ENCODE measurements at regions not wholly inside any gene's neighbourhood (a gene's known extent, or its start where the extent isn't known, plus 50 kb on each side); places are given as distances from the start of the nearest gene placed in this dataset.
"Not testable (repeated sequence)": the region's sequence is repeated elsewhere in the genome, so short reads cannot be mapped to it uniquely, and the experiment has no call there.

- H3K36me3 ChIP-seq (ENCODE audit: insufficient read depth, low read length) = no peaks in the 10 kb centered on the region
- no peak overlapping the region for H3K27ac ChIP-seq (ENCODE audit: low read depth, low read length)
- H3K27me3 ChIP-seq (ENCODE audit: insufficient read depth, low read length) = no peaks in the 10 kb centered on the region
- WGBS = 80% methylated on average over 5 of the region's 6 CpGs
- H3K4me1 ChIP-seq (ENCODE audit: insufficient read depth, low read length) = peaks cover 26% of the 10 kb centered on the region
- H3K9ac ChIP-seq (ENCODE audit: low read depth, low read length) = no peak overlapping the region
- H3K4me3 ChIP-seq (ENCODE audit: low read length) = no peak overlapping the region
- H3K9me3 ChIP-seq (ENCODE audit: insufficient read depth, low read depth, low read length) = no peaks in the 10 kb centered on the region
Measured at GRCh38 chr6:139964737-139965136, 590.3 kb upstream of the CITED2 start.

- no peaks in the 10 kb centered on the region for H3K27me3 ChIP-seq (ENCODE audit: insufficient read depth, low read length)
- no peaks in the 10 kb centered on the region for H3K9me3 ChIP-seq (ENCODE audit: insufficient read depth, low read depth, low read length)
- 95% methylated on average over 6 of the region's 6 CpGs for WGBS
- H3K27ac ChIP-seq (ENCODE audit: low read depth, low read length) = no peak overlapping the region
- no peak overlapping the region for H3K9ac ChIP-seq (ENCODE audit: low read depth, low read length)
- H3K36me3 ChIP-seq (ENCODE audit: insufficient read depth, low read length) = no peaks in the 10 kb centered on the region
- H3K4me1 ChIP-seq (ENCODE audit: insufficient read depth, low read length) = peaks cover 26% of the 10 kb centered on the region
- H3K4me3 ChIP-seq (ENCODE audit: low read length) = no peak overlapping the region
Measured at GRCh38 chr6:139962654-139963347, 588.4 kb upstream of the CITED2 start.

GRCh38 chr6:139961190-139961589 is 586.7 kb upstream of the CITED2 start:
- H3K4me1 ChIP-seq (ENCODE audit: insufficient read depth, low read length) = peaks cover 21% of the 10 kb centered on the region
- H3K9ac ChIP-seq (ENCODE audit: low read depth, low read length) = no peak overlapping the region
- no peak overlapping the region for H3K4me3 ChIP-seq (ENCODE audit: low read length)
- H3K27ac ChIP-seq (ENCODE audit: low read depth, low read length) = no peak overlapping the region
- H3K36me3 ChIP-seq (ENCODE audit: insufficient read depth, low read length) = no peaks in the 10 kb centered on the region
- no peaks in the 10 kb centered on the region for H3K27me3 ChIP-seq (ENCODE audit: insufficient read depth, low read length)
- no CpG with 5 or more reads among the region's 2 CpGs for WGBS
- H3K9me3 ChIP-seq (ENCODE audit: insufficient read depth, low read depth, low read length) = no peaks in the 10 kb centered on the region

- WGBS = 100% methylated on average over 2 of the region's 2 CpGs
- peaks cover 16% of the 10 kb centered on the region for H3K4me1 ChIP-seq (ENCODE audit: insufficient read depth, low read length)
- H3K27me3 ChIP-seq (ENCODE audit: insufficient read depth, low read length) = no peaks in the 10 kb centered on the region
- H3K36me3 ChIP-seq (ENCODE audit: insufficient read depth, low read length) = no peaks in the 10 kb centered on the region
- H3K9ac ChIP-seq (ENCODE audit: low read depth, low read length) = no peak overlapping the region
- no peak overlapping the region for H3K4me3 ChIP-seq (ENCODE audit: low read length)
- H3K27ac ChIP-seq (ENCODE audit: low read depth, low read length) = no peak overlapping the region
- H3K9me3 ChIP-seq (ENCODE audit: insufficient read depth, low read depth, low read length) = no peaks in the 10 kb centered on the region
Measured at GRCh38 chr6:139960671-139961070, 586.2 kb upstream of the CITED2 start.

- Histone ChIP-seq H3K4me3 (ENCODE audit: low read length) (no peak overlapping the region), H3K9me3 (ENCODE audit: insufficient read depth, low read depth, low read length) (peaks cover 10% of the 10 kb centered on the region; the same call in 1 of the 2 replicates), H3K4me1 (ENCODE audit: insufficient read depth, low read length) (no peaks in the 10 kb centered on the region), H3K27ac (ENCODE audit: low read depth, low read length) (no peak overlapping the region), H3K36me3 (ENCODE audit: insufficient read depth, low read length) (no peaks in the 10 kb centered on the region), H3K27me3 (ENCODE audit: insufficient read depth, low read length) (no peaks in the 10 kb centered on the region), H3K9ac (ENCODE audit: low read depth, low read length) (no peak overlapping the region)
- 91% methylated on average over 2 of the region's 2 CpGs for WGBS
Measured at GRCh38 chr6:139955366-139956155, 581.1 kb upstream of the CITED2 start.

- no peaks in the 10 kb centered on the region for H3K4me1 ChIP-seq (ENCODE audit: insufficient read depth, low read length)
- H3K27ac ChIP-seq (ENCODE audit: low read depth, low read length) = no peak overlapping the region
- H3K4me3 ChIP-seq (ENCODE audit: low read length) = no peak overlapping the region
Measured at GRCh38 chr6:139954463-139955071, 580.1 kb upstream of the CITED2 start.

GRCh38 chr6:139953780-139954179 is 579.3 kb upstream of the CITED2 start:
- H3K9me3 ChIP-seq (ENCODE audit: insufficient read depth, low read depth, low read length) = peaks cover 17% of the 10 kb centered on the region; the same call in 1 of the 2 replicates
- H3K27ac ChIP-seq (ENCODE audit: low read depth, low read length); H3K36me3 ChIP-seq (ENCODE audit: insufficient read depth, low read length); H3K4me3 ChIP-seq (ENCODE audit: low read length); H3K27me3 ChIP-seq (ENCODE audit: insufficient read depth, low read length); H3K9ac ChIP-seq (ENCODE audit: low read depth, low read length); H3K4me1 ChIP-seq (ENCODE audit: insufficient read depth, low read length): not testable (repeated sequence)
- 98% methylated on average over 7 of the region's 11 CpGs for WGBS

More at GRCh38 chr6:139954463-139955071, 580.1 kb upstream of the CITED2 start:
- no peak overlapping the region for H3K9ac ChIP-seq (ENCODE audit: low read depth, low read length)
- H3K27me3 ChIP-seq (ENCODE audit: insufficient read depth, low read length) = no peaks in the 10 kb centered on the region
- peaks cover 13% of the 10 kb centered on the region; the same call in 1 of the 2 replicates for H3K9me3 ChIP-seq (ENCODE audit: insufficient read depth, low read depth, low read length)
- no peaks in the 10 kb centered on the region for H3K36me3 ChIP-seq (ENCODE audit: insufficient read depth, low read length)

- peaks cover 17% of the 10 kb centered on the region; the same call in 1 of the 2 replicates for H3K9me3 ChIP-seq (ENCODE audit: insufficient read depth, low read depth, low read length)
- H3K4me3 ChIP-seq (ENCODE audit: low read length) = no peak overlapping the region
- H3K27me3 ChIP-seq (ENCODE audit: insufficient read depth, low read length) = no peaks in the 10 kb centered on the region
- H3K27ac ChIP-seq (ENCODE audit: low read depth, low read length) = no peak overlapping the region
- H3K4me1 ChIP-seq (ENCODE audit: insufficient read depth, low read length) = no peaks in the 10 kb centered on the region
- no peaks in the 10 kb centered on the region for H3K36me3 ChIP-seq (ENCODE audit: insufficient read depth, low read length)
- 78% methylated on average over 3 of the region's 3 CpGs for WGBS
- H3K9ac ChIP-seq (ENCODE audit: low read depth, low read length) = no peak overlapping the region
Measured at GRCh38 chr6:139951172-139951571, 576.7 kb upstream of the CITED2 start.

GRCh38 chr6:139944976-139945375 is 570.5 kb upstream of the CITED2 start:
- no peak overlapping the region for H3K27ac ChIP-seq (ENCODE audit: low read depth, low read length)
- H3K4me1 ChIP-seq (ENCODE audit: insufficient read depth, low read length) = peaks cover 32% of the 10 kb centered on the region; the same call in 1 of the 2 replicates
- H3K4me3 ChIP-seq (ENCODE audit: low read length) = no peak overlapping the region
- peaks cover 4% of the 10 kb centered on the region; the same call in 1 of the 2 replicates for H3K9me3 ChIP-seq (ENCODE audit: insufficient read depth, low read depth, low read length)
- WGBS = 95% methylated on average over 2 of the region's 2 CpGs
- H3K27me3 ChIP-seq (ENCODE audit: insufficient read depth, low read length) = no peaks in the 10 kb centered on the region
- H3K36me3 ChIP-seq (ENCODE audit: insufficient read depth, low read length) = no peaks in the 10 kb centered on the region
- no peak overlapping the region for H3K9ac ChIP-seq (ENCODE audit: low read depth, low read length)

- H3K4me3 ChIP-seq (ENCODE audit: low read length) = no peak overlapping the region
- no peaks in the 10 kb centered on the region for H3K27me3 ChIP-seq (ENCODE audit: insufficient read depth, low read length)
- H3K4me1 ChIP-seq (ENCODE audit: insufficient read depth, low read length) = peaks cover 40% of the 10 kb centered on the region
- no peak overlapping the region for H3K9ac ChIP-seq (ENCODE audit: low read depth, low read length)
- H3K36me3 ChIP-seq (ENCODE audit: insufficient read depth, low read length) = no peaks in the 10 kb centered on the region
- H3K9me3 ChIP-seq (ENCODE audit: insufficient read depth, low read depth, low read length) = no peaks in the 10 kb centered on the region
- no peak overlapping the region for H3K27ac ChIP-seq (ENCODE audit: low read depth, low read length)
- 100% methylated on average over 1 of the region's 3 CpGs for WGBS
Measured at GRCh38 chr6:139944131-139944530, 569.7 kb upstream of the CITED2 start.

- H3K4me1 ChIP-seq (ENCODE audit: insufficient read depth, low read length) = peaks cover 47% of the 10 kb centered on the region
- no peaks in the 10 kb centered on the region for H3K36me3 ChIP-seq (ENCODE audit: insufficient read depth, low read length)
- no peak overlapping the region for H3K9ac ChIP-seq (ENCODE audit: low read depth, low read length)
- no peak overlapping the region for H3K27ac ChIP-seq (ENCODE audit: low read depth, low read length)
- H3K4me3 ChIP-seq (ENCODE audit: low read length) = no peak overlapping the region
- no peaks in the 10 kb centered on the region for H3K27me3 ChIP-seq (ENCODE audit: insufficient read depth, low read length)
- no peaks in the 10 kb centered on the region for H3K9me3 ChIP-seq (ENCODE audit: insufficient read depth, low read depth, low read length)
Measured at GRCh38 chr6:139943391-139943790, 568.9 kb upstream of the CITED2 start.
